CD4-positive, alpha-beta T cell treated with Interleukin-15 for 4 hours (primary cell): ENCODE measurements at regions not wholly inside any gene's neighbourhood (a gene's known extent, or its start where the extent isn't known, plus 50 kb on each side); places are given as distances from the start of the nearest gene placed in this dataset.
"Not testable (repeated sequence)": the region's sequence is repeated elsewhere in the genome, so short reads cannot be mapped to it uniquely, and the experiment has no call there.

ENCODE experiments used
- DNase-seq: peaks from one replicate; pipeline ENCODE4 v3.0.0-alpha.2; 2020; ENCODE audit warnings: low spot score

DNA sequence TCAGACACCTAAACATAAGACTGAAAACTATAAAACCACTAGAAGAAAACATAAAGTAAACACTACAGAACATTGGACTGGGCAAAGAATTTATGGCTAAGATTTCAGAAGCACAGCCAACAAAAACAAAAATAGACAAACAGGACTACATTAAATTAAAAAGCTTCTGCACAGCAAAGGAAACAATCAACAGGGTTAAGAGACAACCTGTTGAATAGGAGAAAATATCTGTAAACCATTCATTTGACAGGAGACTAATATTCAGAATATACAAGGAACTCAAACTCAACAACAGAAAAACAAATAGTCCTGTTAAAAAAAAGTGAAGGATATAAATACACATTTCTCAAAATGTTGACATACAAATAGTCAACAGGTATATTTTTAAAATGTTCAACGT, 106.7 kb upstream of the FANCL start:
- DNase-seq, result no peak

DNA sequence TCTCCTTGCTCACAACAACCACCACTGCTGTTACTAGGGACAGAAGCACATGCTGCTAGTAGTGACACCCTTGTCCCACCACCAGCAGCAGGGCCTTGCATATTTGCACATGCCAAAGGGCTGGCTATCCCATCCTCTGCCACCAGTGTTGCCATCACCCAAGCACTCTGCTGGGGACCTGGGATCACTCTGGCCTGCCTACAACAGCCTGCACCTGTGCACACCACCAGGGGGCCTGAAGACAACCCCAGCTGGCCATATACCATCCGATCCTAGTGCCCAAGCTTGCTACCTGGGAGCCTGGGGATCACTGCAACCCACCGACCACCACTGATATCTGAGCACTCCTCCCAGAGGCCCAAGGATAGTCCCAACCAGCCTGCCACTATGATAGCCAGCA, 99.9 kb upstream of the FANCL start:
- no peak for DNase-seq

- DNase-seq, result no peak
Measured at GRCh38 chr2:58339548-58340243, 98.6 kb upstream of the FANCL start.

DNA sequence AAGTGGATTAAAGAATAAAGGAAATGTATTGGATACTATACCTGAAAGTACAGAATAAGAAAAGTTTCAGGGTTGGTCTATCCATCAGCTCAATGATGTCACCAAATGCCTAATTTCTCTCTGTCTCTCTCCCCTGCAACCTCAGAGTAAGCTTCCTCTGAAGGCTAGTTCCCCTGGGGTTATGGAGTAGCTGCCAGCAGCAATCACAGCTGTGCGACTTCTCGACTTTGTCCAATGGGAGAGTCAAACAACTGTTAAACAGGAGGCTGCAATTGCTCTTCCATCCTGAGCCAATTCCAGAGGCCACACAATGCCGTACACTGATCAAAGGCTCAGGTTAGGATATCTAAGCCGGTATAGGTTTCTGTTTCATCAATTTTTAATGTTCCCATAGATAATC, 95.3 kb upstream of the FANCL start:
- DNase-seq, result no peak

GRCh38 chr2:58334414-58334813, 93.3 kb upstream of the FANCL start:
- no peak for DNase-seq

DNA sequence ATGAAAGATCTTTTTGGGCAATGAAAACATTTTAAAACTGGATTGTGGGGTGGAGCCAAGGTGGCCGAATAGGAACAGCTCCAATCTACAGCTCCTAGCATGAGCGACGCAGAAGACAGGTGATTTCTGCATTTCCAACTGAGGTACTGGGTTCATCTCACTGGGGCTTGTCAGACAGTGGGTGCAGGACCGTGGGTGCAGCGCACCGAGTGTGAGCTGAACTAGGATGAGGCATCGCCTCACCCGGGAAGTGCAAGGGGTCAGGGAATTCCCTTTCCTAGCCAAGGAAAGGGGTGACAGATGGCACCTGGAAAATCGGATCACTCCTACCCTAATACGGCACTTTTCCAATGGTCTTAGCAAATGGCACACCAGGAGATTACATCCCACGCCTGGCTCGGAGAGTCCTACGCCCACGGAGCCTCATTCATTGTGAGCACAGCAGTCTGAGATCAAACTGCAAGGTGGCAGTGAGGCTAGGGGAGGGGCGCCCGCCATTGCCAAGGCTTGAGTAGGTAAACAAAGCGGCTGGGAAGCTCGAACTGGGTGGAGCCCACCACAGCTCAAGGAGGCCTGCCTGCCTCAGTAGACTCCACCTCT, 84.3 kb upstream of the FANCL start:
- not testable (repeated sequence) for DNase-seq

DNA sequence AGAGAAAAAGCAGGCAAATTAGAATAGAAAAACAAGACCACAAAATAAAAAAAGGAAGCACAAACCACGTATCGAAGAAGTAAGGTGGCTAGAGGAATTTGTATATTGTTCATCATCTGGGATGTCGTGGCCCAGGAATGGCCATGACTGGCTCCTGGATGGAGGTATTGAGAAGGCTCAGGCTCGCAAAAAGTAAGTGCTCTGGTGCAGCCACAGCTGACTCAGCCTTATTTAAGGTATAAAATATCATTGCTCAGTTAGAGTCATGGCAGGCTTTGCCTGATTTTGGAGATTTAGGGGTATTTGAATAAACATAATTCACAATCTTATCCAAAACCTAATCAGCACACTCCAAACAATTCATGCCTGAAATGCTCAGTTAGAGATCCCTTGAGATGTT, 78.4 kb upstream of the FANCL start:
- DNase-seq, result no peak

- not testable (repeated sequence) for DNase-seq
Measured at GRCh38 chr2:58318949-58319348, 77.8 kb upstream of the FANCL start.

DNA sequence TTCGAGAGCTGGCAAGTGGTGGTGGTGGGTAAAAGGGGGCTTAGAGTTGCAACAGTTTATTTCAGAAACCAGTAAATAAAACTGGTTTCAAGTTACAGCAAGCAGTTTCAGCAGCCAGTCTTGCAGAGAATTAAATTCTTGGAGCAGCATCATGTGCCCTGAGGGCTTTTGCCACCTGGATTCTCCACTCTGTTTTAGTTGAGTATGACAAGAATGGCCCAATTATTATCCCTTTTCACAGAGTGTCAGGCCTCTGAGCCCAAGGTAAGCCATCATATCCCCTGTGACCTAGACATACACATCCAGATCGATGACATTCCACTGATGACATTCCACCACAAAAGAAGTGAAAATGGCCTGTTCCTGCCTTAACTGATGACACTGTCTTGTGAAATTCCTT, 72.8 kb upstream of the FANCL start:
- DNase-seq, result no peak

DNA sequence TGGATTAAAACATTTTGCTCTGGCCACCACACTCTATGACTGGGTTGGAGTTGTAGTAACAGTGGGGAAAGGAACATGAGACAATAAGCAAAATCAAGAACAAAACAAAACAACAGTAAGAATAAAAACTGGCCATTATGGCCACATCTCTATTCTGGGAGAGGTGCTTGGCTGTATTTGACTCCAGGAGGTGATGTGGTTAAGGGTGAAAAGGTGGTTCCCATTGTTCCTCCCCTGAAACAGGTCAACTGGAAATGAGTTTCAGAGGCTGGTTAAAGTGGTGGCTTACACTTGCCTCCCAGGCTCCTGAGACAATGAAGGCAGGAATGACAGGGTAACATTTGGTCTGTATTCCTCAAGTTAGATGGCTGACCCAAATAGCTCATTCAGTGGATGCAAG, 67.3 kb upstream of the FANCL start:
- no peak for DNase-seq

- no peak for DNase-seq
Measured at GRCh38 chr2:58304843-58305242, 63.7 kb upstream of the FANCL start.

GRCh38 chr2:58299123-58299522, 58.0 kb upstream of the FANCL start:
- DNase-seq, result no peak

GRCh38 chr2:58293056-58293455, 51.9 kb upstream of the FANCL start:
- no peak for DNase-seq

GRCh38 chr2:58291726-58292438, 50.8 kb upstream of the FANCL start:
- no peak for DNase-seq
